ENCODE measurements at regions not wholly inside any gene's neighbourhood (a gene's known extent, or its start where the extent isn't known, plus 50 kb on each side); places are given as distances from the start of the nearest gene placed in this dataset.

DNA sequence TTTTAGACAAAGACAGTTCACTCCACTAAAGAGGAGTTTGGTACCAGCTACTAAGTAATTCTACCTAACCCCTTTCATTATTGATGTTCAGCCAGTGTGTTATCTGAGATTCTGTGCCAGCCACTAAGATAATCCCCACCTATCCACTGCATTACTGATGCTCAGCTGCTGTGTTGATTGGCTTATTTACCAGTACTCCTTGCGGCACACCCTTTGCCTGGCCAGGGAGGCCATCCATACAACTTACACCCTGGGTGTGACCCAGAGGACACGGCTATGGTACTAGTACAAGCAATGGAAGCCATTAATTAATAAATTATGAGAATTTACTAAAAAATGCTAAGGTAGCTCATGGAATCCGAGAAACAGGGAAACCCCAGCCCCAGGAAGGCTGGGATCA, 290.7 kb upstream of the CTNNB1 start:
- Histone ChIP-seq H3K36me3 (replicated peaks in 1 of 2; ENCODE audit: control insufficient read depth in 1 of 2, insufficient read depth in 2 of 2, low read length in 2 of 2) (no peaks in the 10 kb centered on the region), H2AFZ (ENCODE audit: insufficient read depth, low read depth, low read length, poor library complexity, severe bottlenecking) (no peak overlapping the region), H3K4me2 (replicated peaks; ENCODE audit: extremely low read depth, low read length, poor library complexity, severe bottlenecking) (no peak overlapping the region), H3K4me3 (replicated peaks in 1 of 3; ENCODE audit: low read depth in 2 of 3, low read length in 3 of 3) (no peak overlapping the region), H3K27me3 (ENCODE audit: control insufficient read depth in 2 of 2, insufficient read depth in 2 of 2, low read length in 2 of 2) (no peaks in the 10 kb centered on the region), H3K9me3 (replicated peaks in 1 of 2; ENCODE audit: control insufficient read depth in 1 of 2, insufficient read depth in 1 of 2, low read length in 2 of 2) (peaks cover 0 to 12% of the 10 kb centered on the region in 2 donors), H3K79me2 (ENCODE audit: insufficient read depth, low read length) (no peaks in the 10 kb centered on the region), H3K9ac (ENCODE audit: insufficient read depth, low read length, poor library complexity, severe bottlenecking) (no peak overlapping the region), H4K20me1 (ENCODE audit: insufficient read depth, low read length) (no peaks in the 10 kb centered on the region), H3K27ac (ENCODE audit: low read depth in 1 of 2, low read length in 2 of 2) (no peak overlapping the region), H3K4me1 (ENCODE audit: control insufficient read depth in 1 of 2, insufficient read depth in 2 of 2, low read length in 2 of 2) (no peaks in the 10 kb centered on the region)
- H3K27me3 Mint-ChIP-seq (ENCODE audit: low read depth in 3 of 3) = no peaks in the 10 kb centered on the region
- H3K27ac Mint-ChIP-seq = no peak overlapping the region
- H3K36me3 Mint-ChIP-seq = no peaks in the 10 kb centered on the region
- TF ChIP-seq, protein P1, sequence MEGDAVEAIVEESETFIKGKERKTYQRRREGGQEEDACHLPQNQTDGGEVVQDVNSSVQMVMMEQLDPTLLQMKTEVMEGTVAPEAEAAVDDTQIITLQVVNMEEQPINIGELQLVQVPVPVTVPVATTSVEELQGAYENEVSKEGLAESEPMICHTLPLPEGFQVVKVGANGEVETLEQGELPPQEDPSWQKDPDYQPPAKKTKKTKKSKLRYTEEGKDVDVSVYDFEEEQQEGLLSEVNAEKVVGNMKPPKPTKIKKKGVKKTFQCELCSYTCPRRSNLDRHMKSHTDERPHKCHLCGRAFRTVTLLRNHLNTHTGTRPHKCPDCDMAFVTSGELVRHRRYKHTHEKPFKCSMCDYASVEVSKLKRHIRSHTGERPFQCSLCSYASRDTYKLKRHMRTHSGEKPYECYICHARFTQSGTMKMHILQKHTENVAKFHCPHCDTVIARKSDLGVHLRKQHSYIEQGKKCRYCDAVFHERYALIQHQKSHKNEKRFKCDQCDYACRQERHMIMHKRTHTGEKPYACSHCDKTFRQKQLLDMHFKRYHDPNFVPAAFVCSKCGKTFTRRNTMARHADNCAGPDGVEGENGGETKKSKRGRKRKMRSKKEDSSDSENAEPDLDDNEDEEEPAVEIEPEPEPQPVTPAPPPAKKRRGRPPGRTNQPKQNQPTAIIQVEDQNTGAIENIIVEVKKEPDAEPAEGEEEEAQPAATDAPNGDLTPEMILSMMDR (IDR thresholded peaks at IDR 0.05) = no peak
- no peak overlapping the region for H3K4me3 Mint-ChIP-seq
- intact Hi-C loops (cut with micrococcal nuclease) = no loop called here
- no peak for DNase-seq
- H3K4me1 Mint-ChIP-seq = no peaks in the 10 kb centered on the region
- WGBS (ENCODE audit: insufficient coverage) = 88% methylated on average over 2 of the region's 3 CpGs
- peaks cover 0 to 14% (median 8%) of the 10 kb centered on the region in 7 donors for H3K9me3 Mint-ChIP-seq

GRCh38 chr3:40911264-40911663, 288.0 kb upstream of the CTNNB1 start:
- Histone ChIP-seq H3K27ac (ENCODE audit: low read depth in 1 of 2, low read length in 2 of 2) (no peak overlapping the region), H3K79me2 (ENCODE audit: insufficient read depth, low read length) (no peaks in the 10 kb centered on the region), H3K9ac (ENCODE audit: insufficient read depth, low read length, poor library complexity, severe bottlenecking) (no peak overlapping the region), H3K4me3 (replicated peaks in 1 of 3; ENCODE audit: low read depth in 2 of 3, low read length in 3 of 3) (no peak overlapping the region), H3K4me1 (ENCODE audit: control insufficient read depth in 1 of 2, insufficient read depth in 2 of 2, low read length in 2 of 2) (no peaks in the 10 kb centered on the region), H2AFZ (ENCODE audit: insufficient read depth, low read depth, low read length, poor library complexity, severe bottlenecking) (no peak overlapping the region), H4K20me1 (ENCODE audit: insufficient read depth, low read length) (no peaks in the 10 kb centered on the region), H3K9me3 (replicated peaks in 1 of 2; ENCODE audit: control insufficient read depth in 1 of 2, insufficient read depth in 1 of 2, low read length in 2 of 2) (peaks cover 0 to 12% of the 10 kb centered on the region in 2 donors), H3K4me2 (replicated peaks; ENCODE audit: extremely low read depth, low read length, poor library complexity, severe bottlenecking) (no peak overlapping the region), H3K27me3 (ENCODE audit: control insufficient read depth in 2 of 2, insufficient read depth in 2 of 2, low read length in 2 of 2) (no peaks in the 10 kb centered on the region), H3K36me3 (replicated peaks in 1 of 2; ENCODE audit: control insufficient read depth in 1 of 2, insufficient read depth in 2 of 2, low read length in 2 of 2) (no peaks in the 10 kb centered on the region)
- H3K27ac Mint-ChIP-seq = no peak overlapping the region
- WGBS (ENCODE audit: insufficient coverage) = no CpG with 5 or more reads among the region's 2 CpGs
- DNase-seq = no peak
- H3K4me3 Mint-ChIP-seq = no peak overlapping the region
- H3K36me3 Mint-ChIP-seq = no peaks in the 10 kb centered on the region
- peaks cover 0 to 11% (median 6%) of the 10 kb centered on the region in 7 donors for H3K9me3 Mint-ChIP-seq
- H3K4me1 Mint-ChIP-seq = no peaks in the 10 kb centered on the region
- no peaks in the 10 kb centered on the region for H3K27me3 Mint-ChIP-seq (ENCODE audit: low read depth in 3 of 3)
- intact Hi-C loops (cut with micrococcal nuclease) = no loop called here
- TF ChIP-seq, protein P1 (IDR thresholded peaks at IDR 0.05) = no peak

Measured in CD14-positive monocyte (primary cell).